WTC11 (cell line): ENCODE measurements at regions not wholly inside any gene's neighbourhood (a gene's known extent, or its start where the extent isn't known, plus 50 kb on each side); places are given as distances from the start of the nearest gene placed in this dataset.

Source experiments
- ATAC-seq: fragments of 200-7000 bp; cut with Tn5 transposase; 2 replicates; pipeline ENCODE4 v1.10.0; 2021; ENCODE audit warnings: mild to moderate bottlenecking, moderate library complexity
- CTCF ChIA-PET: fragments of 300-600 bp; sonication (Branson Sonifier 250); formaldehyde crosslinking; loops from one replicate; lab custom pipeline; 2021; ENCODE audit warnings: antibody characterized with exemption; lab: Charles Lee
- POLR2A ChIA-PET: fragments of 350-600 bp; sonication (Branson Sonifier 250); formaldehyde crosslinking; loops from one replicate; lab custom pipeline; 2021; ENCODE audit warnings: antibody characterized with exemption; lab: Charles Lee
- DNase-seq: peaks from one replicate; pipeline ENCODE4 v3.0.0; 2021; ENCODE audit warnings: low spot score
- H3K27ac Mint-ChIP-seq: 2 replicates; pipeline ENCODE4 v1.8.0; 2021; ENCODE audit warnings: mixed read lengths
- H3K27me3 Mint-ChIP-seq: 2 replicates; pipeline ENCODE4 v1.8.0; 2021; ENCODE audit warnings: low read depth, mild to moderate bottlenecking, moderate library complexity, mixed read lengths
- H3K36me3 Mint-ChIP-seq: 2 replicates; pipeline ENCODE4 v1.8.0; 2021; ENCODE audit warnings: mixed read lengths
- H3K4me1 Mint-ChIP-seq: 2 replicates; pipeline ENCODE4 v1.8.0; 2022; ENCODE audit warnings: mixed read lengths
- H3K4me3 Mint-ChIP-seq: 2 replicates; pipeline ENCODE4 v1.8.0; 2021; ENCODE audit warnings: mild to moderate bottlenecking, moderate library complexity, mixed read lengths
- H3K9me3 Mint-ChIP-seq: 2 replicates; pipeline ENCODE4 v1.8.0; 2021; ENCODE audit warnings: mixed read lengths
- AFF4 ChIP-seq: sonication (generic); formaldehyde crosslinking; IDR thresholded peaks from 2 replicates; pipeline ENCODE4 v1.8.1; 2023; ENCODE audit warnings: mild to moderate bottlenecking, missing genetic modification reagents, borderline replicate concordance
- ATF6 ChIP-seq: sonication (generic); formaldehyde crosslinking; IDR thresholded peaks from 2 replicates; pipeline ENCODE4 v1.8.1; 2023; ENCODE audit warnings: mild to moderate bottlenecking, missing genetic modification reagents
- CBFB ChIP-seq: sonication (generic); formaldehyde crosslinking; IDR thresholded peaks from 2 replicates; pipeline ENCODE4 v1.8.1; 2022; ENCODE audit warnings: mild to moderate bottlenecking, low read depth, missing genetic modification reagents
- CREB1 ChIP-seq: sonication (generic); formaldehyde crosslinking; IDR thresholded peaks from 2 replicates; pipeline ENCODE4 v1.8.0; 2023; ENCODE audit warnings: mild to moderate bottlenecking, missing genetic modification reagents
- CREM ChIP-seq: sonication (generic); formaldehyde crosslinking; IDR thresholded peaks from 2 replicates; pipeline ENCODE4 v1.8.1; 2022; ENCODE audit warnings: mild to moderate bottlenecking, missing genetic modification reagents, moderate library complexity
- E2F1 ChIP-seq: sonication (generic); formaldehyde crosslinking; IDR thresholded peaks from 2 replicates; pipeline ENCODE4 v1.8.0; 2022; ENCODE audit warnings: mild to moderate bottlenecking, missing genetic modification reagents
- E2F4 ChIP-seq: sonication (generic); formaldehyde crosslinking; IDR thresholded peaks from 2 replicates; pipeline ENCODE4 v1.8.1; 2022; ENCODE audit warnings: low read depth, mild to moderate bottlenecking, moderate library complexity, missing genetic modification reagents, borderline replicate concordance
- ETV6 ChIP-seq: sonication (generic); formaldehyde crosslinking; IDR thresholded peaks from 2 replicates; pipeline ENCODE4 v1.8.1; 2022; ENCODE audit warnings: mild to moderate bottlenecking, missing genetic modification reagents
- FOXP1 ChIP-seq: sonication (generic); formaldehyde crosslinking; IDR thresholded peaks from 2 replicates; pipeline ENCODE4 v1.8.0; 2022; ENCODE audit warnings: missing genetic modification reagents, mild to moderate bottlenecking, moderate library complexity, borderline replicate concordance
- GRHL2 ChIP-seq: fragments of 250-450 bp; sonication (Bioruptor Pico); IDR thresholded peaks from 2 replicates; pipeline ENCODE4 v1.8.0; 2022; ENCODE audit warnings: mild to moderate bottlenecking, moderate library complexity; ENCODE audit not compliant: insufficient replicate concordance, severe bottlenecking
- HMGA2 ChIP-seq: fragments of 250-450 bp; sonication (Bioruptor Pico); IDR thresholded peaks from 2 replicates; pipeline ENCODE4 v1.4.0; 2021; ENCODE audit warnings: mild to moderate bottlenecking, moderate library complexity
- IRF2 ChIP-seq: sonication (generic); formaldehyde crosslinking; IDR thresholded peaks from 2 replicates; pipeline ENCODE4 v1.8.0; 2022; ENCODE audit warnings: low read depth, missing genetic modification reagents, borderline replicate concordance
- MLX ChIP-seq: sonication (generic); formaldehyde crosslinking; IDR thresholded peaks from 2 replicates; pipeline ENCODE4 v1.8.1; 2023; ENCODE audit warnings: mild to moderate bottlenecking, missing genetic modification reagents, moderate library complexity
- NR2C2 ChIP-seq: sonication (generic); formaldehyde crosslinking; IDR thresholded peaks from 2 replicates; pipeline ENCODE4 v1.8.0; 2022; ENCODE audit warnings: mild to moderate bottlenecking, missing genetic modification reagents
- SMAD3 ChIP-seq: sonication (generic); formaldehyde crosslinking; IDR thresholded peaks from 2 replicates; pipeline ENCODE4 v1.8.0; 2022; ENCODE audit warnings: missing genetic modification reagents, mild to moderate bottlenecking, borderline replicate concordance
- SOX15 ChIP-seq: fragments of 250-450 bp; sonication (Bioruptor Pico); IDR thresholded peaks from 2 replicates; pipeline ENCODE4 v1.9.0; 2021; ENCODE audit warnings: mild to moderate bottlenecking
- STAT6 ChIP-seq: sonication (generic); formaldehyde crosslinking; conservative IDR thresholded peaks from 2 replicates; pipeline ENCODE4 v1.8.1; 2023; ENCODE audit warnings: mild to moderate bottlenecking, low read depth, missing genetic modification reagents, moderate library complexity
- ZNF263 ChIP-seq: sonication (generic); formaldehyde crosslinking; IDR thresholded peaks from 2 replicates; pipeline ENCODE4 v1.8.1; 2022; ENCODE audit warnings: low read depth, mild to moderate bottlenecking, moderate library complexity, missing genetic modification reagents
- ZNF396 ChIP-seq: fragments of 250-450 bp; sonication (Bioruptor Pico); IDR thresholded peaks from 2 replicates; pipeline ENCODE4 v1.8.0; 2021; ENCODE audit warnings: mild to moderate bottlenecking, moderate library complexity, borderline replicate concordance
- ZNF416 ChIP-seq: fragments of 250-450 bp; sonication (Bioruptor Pico); IDR thresholded peaks from 2 replicates; pipeline ENCODE4 v1.9.0; 2021; ENCODE audit warnings: mild to moderate bottlenecking, inconsistent platforms
- ZNF671 ChIP-seq: fragments of 250-450 bp; sonication (Bioruptor Pico); IDR thresholded peaks from 2 replicates; pipeline ENCODE4 v1.8.0; 2021; ENCODE audit warnings: mild to moderate bottlenecking

- DNase-seq (no peak), ATAC-seq (no peak)
- Mint-ChIP-seq H3K27ac (no peak overlapping the region), H3K36me3 (no peaks in the 10 kb centered on the region), H3K4me1 (no peaks in the 10 kb centered on the region), H3K27me3 (no peaks in the 10 kb centered on the region; the same call in 1 of the 2 replicates), H3K4me3 (no peak overlapping the region), H3K9me3 (no peaks in the 10 kb centered on the region)
- TF ChIP-seq ZNF671 (CRISPR knock-in tag) (no peak), SOX15 (no peak), MLX (CRISPR knock-in tag) (no peak), GRHL2 (CRISPR knock-in tag) (no peak), FOXP1 (CRISPR knock-in tag) (no peak), E2F4 (no peak), STAT6 (no peak), ZNF263 (CRISPR knock-in tag) (no peak), CBFB (no peak), NR2C2 (CRISPR knock-in tag) (no peak), ZNF416 (CRISPR knock-in tag) (no peak), SMAD3 (CRISPR knock-in tag) (no peak), ZNF396 (CRISPR knock-in tag) (no peak), ETV6 (CRISPR knock-in tag) (no peak), AFF4 (no peak)
- CTCF ChIA-PET = no interaction called here
- POLR2A ChIA-PET = no interaction called here
Observed at GRCh38 chrX:10387011-10387410, 230.2 kb downstream of the CLCN4 start.

GRCh38 chrX:10390187-10390586, 230.2 kb downstream of the MID1 start:
- ChIA-PET POLR2A (no interaction called here), CTCF (no interaction called here)
- H3K4me3 Mint-ChIP-seq = no peak overlapping the region
- H3K9me3 Mint-ChIP-seq = no peaks in the 10 kb centered on the region
- no peak overlapping the region for H3K27ac Mint-ChIP-seq
- no peaks in the 10 kb centered on the region; the same call in 1 of the 2 replicates for H3K27me3 Mint-ChIP-seq
- DNase-seq = no peak
- ATAC-seq = no peak
- no peaks in the 10 kb centered on the region for H3K4me1 Mint-ChIP-seq
- no peaks in the 10 kb centered on the region for H3K36me3 Mint-ChIP-seq
- TF ChIP-seq IRF2 (CRISPR knock-in tag) (no peak), E2F1 (CRISPR knock-in tag) (no peak), GRHL2 (CRISPR knock-in tag) (no peak), CREM (no peak), ATF6 (no peak), HMGA2 (CRISPR knock-in tag) (no peak), CREB1 (CRISPR knock-in tag) (no peak)
